ENCODE measurements at regions not wholly inside any gene's neighbourhood (a gene's known extent, or its start where the extent isn't known, plus 50 kb on each side); places are given as distances from the start of the nearest gene placed in this dataset.

GRCh38 chr2:75361486-75361885, 162.2 kb upstream of the TACR1 start:
- H3K4me3 ChIP-seq (ENCODE audit: low read depth, low read length): no peak overlapping the region
- no peak for DNase-seq (ENCODE audit: low read depth)
- TF ChIP-seq CTCF (IDR thresholded peaks at IDR 0.05; ENCODE audit: control insufficient read depth, extremely low read depth, insufficient read depth): no peak

GRCh38 chr2:75360945-75361344, 161.6 kb upstream of the TACR1 start:
- no peak overlapping the region for H3K4me3 ChIP-seq (ENCODE audit: low read depth, low read length)
- DNase-seq (ENCODE audit: low read depth): no peak
- no peak for TF ChIP-seq CTCF (IDR thresholded peaks at IDR 0.05; ENCODE audit: control insufficient read depth, extremely low read depth, insufficient read depth)

GRCh38 chr2:75356865-75357264, 157.5 kb upstream of the TACR1 start:
- no peak overlapping the region for H3K4me3 ChIP-seq (ENCODE audit: low read depth, low read length)
- no peak for TF ChIP-seq CTCF (IDR thresholded peaks at IDR 0.05; ENCODE audit: control insufficient read depth, extremely low read depth, insufficient read depth)
- DNase-seq (ENCODE audit: low read depth): no peak

- no peak for DNase-seq (ENCODE audit: low read depth)
- H3K4me3 ChIP-seq (ENCODE audit: low read depth, low read length): no peak overlapping the region
- TF ChIP-seq CTCF (IDR thresholded peaks at IDR 0.05; ENCODE audit: control insufficient read depth, extremely low read depth, insufficient read depth): no peak
These were observed 153.8 kb upstream of the TACR1 start for GRCh38 chr2:75353131-75353530.

- no peak for TF ChIP-seq CTCF (IDR thresholded peaks at IDR 0.05; ENCODE audit: control insufficient read depth, extremely low read depth, insufficient read depth)
- DNase-seq (ENCODE audit: low read depth): no peak
- no peak overlapping the region for H3K4me3 ChIP-seq (ENCODE audit: low read depth, low read length)
These were observed 149.0 kb upstream of the TACR1 start for GRCh38 chr2:75348307-75348706.

GRCh38 chr2:75344146-75344545, 144.8 kb upstream of the TACR1 start:
- no peak for DNase-seq (ENCODE audit: low read depth)
- H3K4me3 ChIP-seq (ENCODE audit: low read depth, low read length): no peak overlapping the region
- no peak for TF ChIP-seq CTCF (IDR thresholded peaks at IDR 0.05; ENCODE audit: control insufficient read depth, extremely low read depth, insufficient read depth)

GRCh38 chr2:75342504-75343175, 143.3 kb upstream of the TACR1 start:
- no peak overlapping the region for H3K4me3 ChIP-seq (ENCODE audit: low read depth, low read length)
- DNase-seq (ENCODE audit: low read depth): no peak
- no peak for TF ChIP-seq CTCF (IDR thresholded peaks at IDR 0.05; ENCODE audit: control insufficient read depth, extremely low read depth, insufficient read depth)

Data from LNCaP clone FGC (cell line).